ENCODE measurements at regions not wholly inside any gene's neighbourhood (a gene's known extent, or its start where the extent isn't known, plus 50 kb on each side); places are given as distances from the start of the nearest gene placed in this dataset.

DNA sequence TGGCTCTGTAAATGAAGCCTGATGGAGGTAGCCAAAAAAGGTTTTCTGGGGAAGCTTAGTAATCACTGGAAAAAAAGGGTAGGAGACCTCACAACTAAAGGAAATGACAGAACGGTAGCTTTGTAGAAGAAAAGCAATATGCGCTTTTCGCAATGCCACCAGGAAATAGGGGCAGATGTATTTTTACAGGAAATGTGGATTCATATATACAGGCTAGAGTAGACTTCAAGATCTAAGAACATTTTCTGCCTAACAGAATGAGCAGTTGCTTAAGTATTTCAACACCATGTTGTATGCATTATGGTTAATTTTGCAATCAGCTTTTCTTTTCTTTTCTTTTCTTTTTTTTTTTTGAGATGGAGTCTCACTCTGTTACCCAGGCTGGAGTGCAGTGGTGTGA is 219.6 kb downstream of the CD83 start:
- no peak for TF ChIP-seq EZH2 (IDR thresholded peaks at IDR 0.05; ENCODE audit: insufficient read depth, low read length)
- TF ChIP-seq, protein P1, sequence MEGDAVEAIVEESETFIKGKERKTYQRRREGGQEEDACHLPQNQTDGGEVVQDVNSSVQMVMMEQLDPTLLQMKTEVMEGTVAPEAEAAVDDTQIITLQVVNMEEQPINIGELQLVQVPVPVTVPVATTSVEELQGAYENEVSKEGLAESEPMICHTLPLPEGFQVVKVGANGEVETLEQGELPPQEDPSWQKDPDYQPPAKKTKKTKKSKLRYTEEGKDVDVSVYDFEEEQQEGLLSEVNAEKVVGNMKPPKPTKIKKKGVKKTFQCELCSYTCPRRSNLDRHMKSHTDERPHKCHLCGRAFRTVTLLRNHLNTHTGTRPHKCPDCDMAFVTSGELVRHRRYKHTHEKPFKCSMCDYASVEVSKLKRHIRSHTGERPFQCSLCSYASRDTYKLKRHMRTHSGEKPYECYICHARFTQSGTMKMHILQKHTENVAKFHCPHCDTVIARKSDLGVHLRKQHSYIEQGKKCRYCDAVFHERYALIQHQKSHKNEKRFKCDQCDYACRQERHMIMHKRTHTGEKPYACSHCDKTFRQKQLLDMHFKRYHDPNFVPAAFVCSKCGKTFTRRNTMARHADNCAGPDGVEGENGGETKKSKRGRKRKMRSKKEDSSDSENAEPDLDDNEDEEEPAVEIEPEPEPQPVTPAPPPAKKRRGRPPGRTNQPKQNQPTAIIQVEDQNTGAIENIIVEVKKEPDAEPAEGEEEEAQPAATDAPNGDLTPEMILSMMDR (IDR thresholded peaks at IDR 0.05; ENCODE audit: insufficient read depth, low read depth, low read length) = no peak
